HG03558 (cell line): ENCODE measurements at regions not wholly inside any gene's neighbourhood (a gene's known extent, or its start where the extent isn't known, plus 50 kb on each side); places are given as distances from the start of the nearest gene placed in this dataset.

ENCODE experiments used
- ATAC-seq: cut with Tn5 transposase; IDR thresholded peaks from one replicate; pipeline ENCODE4 v1.9.1; 2021; ENCODE audit warnings: moderate number of reproducible peaks; ENCODE audit not compliant: unreplicated experiment; ENCODE audit errors: extremely low read depth

DNA sequence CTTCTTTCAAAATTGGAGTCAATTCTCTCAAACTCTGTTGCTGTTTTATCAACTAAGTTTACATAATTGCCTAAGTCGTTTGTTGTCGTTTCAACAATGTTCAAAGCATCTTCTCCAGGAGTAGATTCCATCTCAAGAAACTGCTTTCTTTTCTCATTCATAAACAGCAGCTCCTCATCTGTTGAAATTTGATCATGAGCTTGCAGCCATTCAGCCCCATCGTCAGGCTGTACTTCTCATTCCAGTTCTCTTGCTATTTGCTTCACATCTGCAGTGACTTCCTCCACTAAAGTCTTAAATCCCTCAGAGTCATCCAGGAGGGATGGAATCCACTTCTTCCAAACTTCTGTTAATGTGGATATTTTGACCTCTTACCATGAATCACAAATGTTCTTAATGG is 230.6 kb downstream of the IRF8 start:
- ATAC-seq: no peak

DNA sequence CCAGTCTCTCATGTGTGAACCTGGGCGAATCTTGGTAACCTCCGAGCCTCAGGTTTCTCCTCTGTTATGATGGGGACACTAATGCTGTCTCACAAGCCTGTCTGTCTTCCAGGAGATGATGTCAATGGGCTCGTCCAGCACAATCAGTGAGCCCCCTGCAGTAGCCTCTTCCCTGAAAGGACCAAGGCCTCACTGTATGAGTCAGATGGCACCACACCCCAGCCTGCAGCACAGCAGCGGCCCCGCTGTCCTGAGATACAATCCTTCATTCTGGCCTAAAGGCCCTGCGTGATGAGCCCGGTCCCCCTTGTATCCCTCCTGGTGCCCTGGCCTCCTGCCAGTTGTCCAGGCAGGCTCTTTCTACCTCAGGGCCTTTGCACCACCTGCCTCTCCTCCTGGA is 234.4 kb downstream of the IRF8 start:
- no peak for ATAC-seq

DNA sequence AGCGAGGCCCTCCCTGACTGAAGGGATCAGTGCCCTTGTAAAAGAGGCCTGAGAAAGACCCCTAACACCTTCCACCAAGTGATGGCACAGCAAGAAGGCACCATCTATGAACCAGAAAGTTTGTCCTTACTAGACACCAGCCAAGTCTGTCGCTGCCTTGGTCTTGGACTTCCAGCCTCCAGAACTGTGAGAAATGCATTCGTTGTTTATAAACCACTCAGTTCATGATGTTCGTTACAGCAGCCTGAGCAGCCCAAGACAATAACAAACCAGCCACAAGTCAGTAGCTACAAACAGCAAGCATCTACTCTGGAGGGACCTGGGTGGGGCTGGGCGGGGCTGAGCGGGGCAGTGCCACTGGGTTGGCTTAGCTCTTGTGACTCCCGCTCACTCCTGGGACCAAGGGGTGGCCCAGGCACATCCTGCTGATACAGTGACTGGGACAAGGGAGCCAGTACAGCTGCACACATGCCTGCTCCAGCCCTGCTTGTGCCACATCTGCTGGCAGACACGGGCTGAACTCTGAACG is 234.9 kb downstream of the IRF8 start:
- no peak for ATAC-seq

DNA sequence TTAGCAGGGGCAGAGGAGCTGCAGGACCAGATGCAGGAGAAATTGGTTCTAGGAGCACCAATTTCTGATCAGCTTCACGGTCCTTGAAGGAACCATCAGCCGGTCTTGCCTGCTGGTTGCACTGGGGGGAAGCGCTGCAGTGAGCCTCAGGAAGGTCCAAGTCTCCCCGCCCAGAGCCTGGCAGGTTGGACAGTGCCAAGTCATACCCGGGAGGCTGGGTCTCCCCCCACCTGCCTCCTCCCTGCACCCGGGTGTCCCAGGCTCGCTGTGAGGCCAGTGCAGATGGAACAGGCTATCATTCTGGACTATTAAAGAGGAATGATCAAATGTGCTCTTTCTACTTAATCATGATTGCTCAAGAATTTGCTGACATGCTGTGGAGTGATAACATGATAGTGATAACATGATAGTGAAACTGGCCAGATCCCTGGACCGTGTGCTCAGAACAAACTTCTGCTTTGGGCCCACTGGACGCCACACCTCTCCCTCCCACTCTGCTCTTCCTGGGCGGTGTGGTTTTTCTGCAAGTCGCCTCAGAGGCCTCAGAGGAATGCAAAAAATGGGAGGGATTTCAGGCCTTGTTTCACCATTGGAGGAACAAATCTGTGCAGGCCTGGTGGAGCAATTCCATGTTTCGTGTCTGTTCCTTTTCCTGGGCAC is 236.0 kb downstream of the IRF8 start:
- ATAC-seq: no peak

DNA sequence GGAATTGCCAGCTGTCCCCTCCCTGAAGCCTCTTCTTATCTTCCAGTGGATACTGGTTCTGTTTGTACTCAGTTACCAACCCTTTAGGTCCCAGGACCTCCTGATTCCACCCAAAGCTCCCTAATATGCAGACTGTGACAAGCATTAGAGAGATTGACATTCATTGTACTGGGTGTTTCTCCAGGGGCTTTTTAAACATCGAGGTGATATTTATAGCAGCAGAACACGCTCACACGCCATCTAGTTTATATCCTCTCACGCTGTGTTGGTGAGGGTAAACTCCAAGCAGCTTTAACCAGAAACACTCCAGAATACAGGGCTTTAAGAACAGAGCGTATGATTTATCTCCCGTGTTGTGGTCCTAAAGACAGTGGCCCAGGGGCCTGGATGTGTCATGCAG is 238.4 kb downstream of the IRF8 start:
- no peak for ATAC-seq

DNA sequence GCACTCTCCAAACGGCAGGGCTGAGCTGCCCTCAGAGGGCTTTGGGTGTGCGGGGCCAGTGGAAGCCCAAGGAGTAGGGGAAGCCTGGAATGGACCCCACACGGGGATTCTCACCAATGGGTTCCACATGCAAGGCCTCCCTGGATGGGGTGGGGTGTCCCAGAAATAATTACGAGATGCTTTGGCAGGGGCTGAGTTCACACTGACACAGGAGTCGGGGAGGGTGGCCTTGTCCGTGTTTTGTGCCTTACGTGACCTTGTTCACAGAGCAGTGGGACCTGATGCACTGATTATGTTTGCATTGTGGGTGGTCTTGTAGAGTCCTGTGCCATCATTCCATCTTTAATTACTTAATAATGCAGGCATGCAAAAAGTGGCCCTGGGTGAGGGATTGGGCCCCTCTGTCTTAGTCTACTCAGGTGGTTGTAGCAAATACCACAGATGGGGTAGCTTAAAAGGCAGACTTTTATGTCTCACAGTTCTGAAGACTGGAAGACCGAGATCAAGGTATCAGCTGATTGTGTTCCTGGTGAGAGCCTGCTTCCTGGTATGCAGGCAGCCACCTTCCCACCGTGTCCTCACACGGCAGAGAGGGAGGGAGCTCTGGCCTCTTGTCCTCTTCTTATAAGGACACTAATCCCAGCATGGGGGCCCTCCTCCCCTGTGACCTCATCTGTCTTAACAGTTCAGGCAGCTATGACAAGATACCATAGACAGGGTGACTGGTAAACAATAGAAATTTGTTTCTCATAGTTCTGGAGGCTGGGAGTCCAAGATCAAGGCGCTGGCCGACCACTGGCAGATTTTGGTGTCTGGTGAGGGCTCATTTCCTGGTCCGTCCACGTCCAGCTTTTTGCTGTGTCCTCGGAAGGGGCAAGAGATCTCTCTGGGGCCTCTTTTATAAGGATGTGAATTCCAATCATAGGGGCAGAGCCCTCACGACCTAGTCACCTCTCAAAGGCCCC is 239.4 kb downstream of the IRF8 start:
- ATAC-seq: no peak

DNA sequence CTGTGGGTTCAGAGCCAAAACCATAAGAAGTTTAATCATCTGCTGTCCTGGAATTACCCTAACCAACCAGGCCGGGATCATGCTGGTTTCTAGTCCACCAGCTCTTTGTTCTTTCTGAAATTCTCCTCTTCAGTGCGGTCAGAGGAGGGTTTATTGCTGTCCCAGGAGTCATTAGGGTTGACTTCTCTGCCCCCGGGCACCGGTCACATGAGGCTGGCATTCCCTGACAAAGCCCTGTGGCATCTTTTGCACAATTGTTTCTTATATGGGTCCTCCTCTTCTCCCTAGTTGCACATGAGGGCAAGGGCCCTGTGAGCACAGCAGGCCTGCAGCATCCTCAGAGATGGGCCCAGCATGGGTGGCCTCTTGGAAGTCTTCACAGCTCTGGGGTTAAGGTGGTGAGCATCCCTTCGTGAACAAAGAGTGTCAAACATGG is 243.9 kb downstream of the IRF8 start:
- no peak for ATAC-seq

DNA sequence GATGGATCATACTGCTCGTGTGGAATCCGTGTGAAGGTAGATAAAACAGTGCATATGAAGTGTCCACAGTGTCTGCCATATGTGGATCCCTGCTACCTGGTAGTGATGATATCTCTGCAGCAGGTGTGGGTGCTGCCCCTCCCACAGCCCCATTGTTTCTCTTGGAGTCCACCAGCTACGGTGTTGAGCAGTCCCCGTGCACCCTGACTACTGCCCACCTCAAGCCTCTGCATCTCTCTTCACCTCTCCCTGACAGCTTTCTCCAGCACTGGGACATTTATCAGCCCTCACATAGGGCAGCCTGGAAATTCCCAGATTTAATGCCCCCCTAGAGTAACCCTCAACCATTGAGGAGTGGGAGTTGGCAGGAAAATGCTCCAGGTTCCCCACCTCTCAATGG is 244.7 kb downstream of the IRF8 start:
- ATAC-seq: no peak

DNA sequence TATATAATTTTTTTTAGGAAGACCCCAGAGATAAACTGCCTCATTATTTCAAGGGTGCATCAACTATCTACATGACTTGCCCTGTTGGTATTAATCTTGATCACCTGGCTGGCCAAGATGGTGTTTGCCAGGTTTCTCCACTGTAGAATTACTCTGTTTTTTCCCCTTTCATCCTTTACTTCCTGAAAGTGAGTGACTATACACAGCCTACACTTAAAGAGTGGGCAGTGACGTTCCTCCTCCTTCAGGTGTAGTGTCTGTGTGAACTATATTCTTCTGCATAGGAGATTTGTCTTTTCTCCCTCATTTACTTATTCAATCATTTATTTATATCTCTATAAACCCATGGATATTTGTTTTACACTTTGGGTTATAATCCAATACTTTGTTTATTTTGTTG is 246.7 kb downstream of the IRF8 start:
- no peak for ATAC-seq

DNA sequence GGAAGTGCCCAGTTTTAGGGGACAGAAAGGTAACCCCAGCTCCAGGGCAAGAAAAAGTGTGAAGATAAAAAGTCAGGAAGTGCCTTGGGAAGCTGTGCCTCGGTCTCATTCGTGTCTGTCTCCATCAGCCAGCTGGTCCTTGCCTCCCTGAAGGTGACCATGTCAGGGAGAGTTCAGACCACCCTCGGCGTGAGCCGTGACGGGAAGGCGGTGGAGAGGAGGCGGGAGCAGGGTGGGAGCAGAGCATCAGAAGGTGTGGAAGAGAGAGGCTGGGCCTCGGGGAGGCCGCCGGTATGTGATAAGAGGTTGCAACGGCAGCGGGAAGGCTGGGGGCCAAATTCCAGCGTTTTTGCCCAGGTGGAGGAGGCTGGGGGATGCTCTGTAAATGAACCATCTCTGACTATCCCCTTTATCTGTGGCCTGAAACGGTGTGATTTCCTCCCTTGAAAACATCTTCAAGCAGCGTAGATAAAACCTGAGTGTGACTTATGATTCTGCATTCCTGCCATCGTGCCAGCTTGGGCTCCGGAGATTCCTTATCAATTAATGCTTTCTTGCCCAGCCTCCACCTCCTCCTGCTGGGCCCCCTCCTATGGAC is 251.8 kb downstream of the IRF8 start:
- ATAC-seq: no peak

DNA sequence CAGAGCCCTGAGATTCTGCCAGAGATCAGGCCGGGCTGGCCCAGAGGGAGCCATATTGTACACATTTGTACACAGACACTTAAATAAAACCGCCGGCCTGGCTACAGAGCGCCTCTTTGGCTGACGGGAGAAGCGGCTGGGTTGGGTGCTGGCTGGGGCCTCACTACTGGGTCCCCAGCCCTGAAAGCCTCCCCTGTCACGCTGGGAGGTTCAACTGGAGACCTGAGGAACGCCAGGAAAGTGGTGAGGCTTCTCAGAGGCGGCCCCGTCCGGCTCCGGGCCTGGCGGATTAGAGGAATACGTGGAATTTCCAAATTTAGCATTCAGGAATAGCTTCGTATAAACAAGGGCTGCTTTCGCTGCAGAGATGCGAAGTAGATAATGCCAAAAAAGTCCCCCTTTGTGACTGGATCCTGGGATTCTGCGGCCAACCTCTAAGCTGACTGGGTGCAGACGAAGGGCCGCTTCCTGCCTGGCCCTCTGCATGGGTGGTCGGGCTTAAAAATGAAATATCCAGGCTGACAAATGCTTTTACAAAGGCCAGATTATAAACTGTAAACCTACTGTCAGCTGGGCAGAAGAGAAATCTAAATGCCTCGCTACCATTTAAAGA is 252.4 kb downstream of the IRF8 start:
- no peak for ATAC-seq

DNA sequence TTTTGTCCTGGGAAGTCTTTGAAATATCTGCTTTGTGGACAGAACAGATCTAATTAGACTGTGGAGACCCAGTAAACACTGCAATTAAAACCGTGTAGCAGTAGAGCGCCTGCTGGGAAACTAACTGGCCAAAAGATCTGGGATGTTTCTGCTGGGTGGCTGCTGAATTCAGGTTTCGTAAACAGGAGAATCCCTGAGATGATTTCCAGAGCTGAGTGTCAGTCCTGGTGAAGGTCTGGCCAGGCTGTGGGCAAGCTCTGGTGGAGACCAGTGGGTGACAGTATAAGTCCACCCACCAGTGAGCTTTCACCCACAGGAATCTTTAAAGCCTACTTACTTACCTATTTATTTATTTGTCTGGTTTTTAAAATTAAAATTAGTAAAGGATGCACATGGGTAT is 257.2 kb downstream of the IRF8 start:
- no peak for ATAC-seq

DNA sequence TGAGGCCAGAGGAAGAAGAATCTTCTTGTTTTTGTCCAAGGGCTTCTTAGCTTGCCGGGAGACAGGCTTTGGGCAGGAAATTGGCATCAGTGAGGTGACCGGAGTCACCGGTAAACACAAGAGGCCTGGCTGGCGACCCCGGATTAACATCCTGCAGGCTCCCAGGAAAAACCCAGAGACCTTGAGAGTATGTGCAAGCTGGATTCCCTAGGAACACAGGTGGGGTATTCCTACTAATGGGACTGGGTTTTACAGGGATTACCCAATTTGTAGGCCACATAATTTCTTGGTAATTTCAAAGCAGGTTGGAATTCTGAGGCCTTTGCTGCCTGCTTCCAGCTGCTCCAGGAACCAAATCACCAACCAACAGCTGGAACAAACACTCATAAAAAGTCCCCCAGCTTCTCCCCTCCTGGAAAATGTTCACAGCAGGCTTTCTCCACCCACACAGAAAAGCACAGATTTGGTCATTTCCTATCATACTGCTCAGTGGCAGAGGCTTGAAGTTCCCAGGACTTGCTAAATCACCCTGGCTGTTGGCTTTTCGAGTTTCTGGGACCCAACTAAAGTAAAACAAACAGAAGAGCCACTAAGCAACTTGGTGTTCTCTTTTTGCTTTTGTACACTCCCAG is 258.8 kb downstream of the IRF8 start:
- ATAC-seq: no peak

DNA sequence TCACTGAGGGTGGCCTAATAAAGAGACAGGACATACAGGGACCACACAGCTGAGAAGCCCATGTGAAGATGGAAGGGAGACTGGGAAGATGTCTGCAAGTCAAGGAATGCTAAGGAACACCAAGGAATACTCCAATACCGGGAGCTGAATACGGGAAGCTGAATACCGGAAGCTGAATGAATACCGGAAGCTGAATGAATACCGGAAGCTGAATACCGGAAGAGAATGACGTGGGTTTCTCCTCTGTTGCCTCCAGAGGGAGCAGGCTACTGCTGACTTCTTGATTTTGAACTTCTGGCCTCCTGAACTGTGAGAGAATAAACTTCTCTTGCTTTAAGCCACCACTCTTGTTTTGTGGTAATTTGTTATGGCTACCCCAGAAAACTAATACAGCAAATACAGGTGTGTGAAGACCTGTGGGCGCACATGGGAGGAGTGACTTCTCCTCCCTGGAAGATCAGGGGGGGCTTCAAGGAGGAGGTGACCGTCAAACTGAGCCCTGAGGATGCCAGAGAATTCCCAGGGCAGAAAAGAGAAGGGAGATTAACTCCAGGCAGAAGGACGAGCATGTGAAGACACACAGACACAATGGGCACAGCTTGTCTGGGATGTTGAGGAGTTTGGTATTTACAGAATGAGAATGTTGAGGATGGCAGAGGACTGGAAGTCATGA is 259.9 kb downstream of the IRF8 start:
- ATAC-seq: no peak

DNA sequence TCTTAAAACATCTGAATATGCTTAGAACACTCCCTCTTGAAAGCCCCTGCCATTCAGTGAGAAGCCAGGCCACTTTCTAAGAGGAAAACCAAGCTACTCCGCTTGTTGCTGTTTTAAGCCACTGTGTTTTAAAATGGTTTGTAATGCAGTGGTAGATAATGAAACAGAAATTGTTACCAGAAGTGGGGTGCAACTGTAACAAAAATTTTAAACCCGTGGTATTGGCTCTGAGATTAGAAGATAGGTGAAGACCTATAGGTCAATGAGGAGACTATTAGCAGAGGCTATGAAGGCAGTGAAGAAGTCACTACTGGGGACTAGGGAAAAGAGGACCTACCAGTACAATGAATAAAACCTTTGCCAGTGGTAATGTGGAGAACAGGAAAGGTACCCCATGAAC is 266.5 kb downstream of the IRF8 start:
- ATAC-seq: no peak

DNA sequence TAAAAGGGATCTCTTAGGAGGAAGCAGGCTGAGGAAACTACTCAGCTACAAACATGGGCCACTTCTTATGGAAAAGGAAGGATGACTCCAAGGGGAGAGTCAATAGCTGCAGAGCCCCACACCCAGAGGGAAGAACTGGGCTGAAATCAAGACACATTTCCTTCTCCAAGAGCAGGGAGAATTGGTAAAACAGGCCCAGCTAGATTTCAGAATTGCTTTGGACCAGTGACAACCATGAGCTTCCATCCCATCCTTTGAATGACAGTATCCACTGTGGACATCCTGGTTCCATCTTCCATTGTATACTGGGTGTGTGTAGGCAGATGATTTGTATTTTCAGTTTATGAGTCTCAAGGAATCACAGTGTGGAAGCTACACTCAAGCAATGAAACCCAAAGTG is 267.5 kb downstream of the IRF8 start:
- ATAC-seq: no peak

DNA sequence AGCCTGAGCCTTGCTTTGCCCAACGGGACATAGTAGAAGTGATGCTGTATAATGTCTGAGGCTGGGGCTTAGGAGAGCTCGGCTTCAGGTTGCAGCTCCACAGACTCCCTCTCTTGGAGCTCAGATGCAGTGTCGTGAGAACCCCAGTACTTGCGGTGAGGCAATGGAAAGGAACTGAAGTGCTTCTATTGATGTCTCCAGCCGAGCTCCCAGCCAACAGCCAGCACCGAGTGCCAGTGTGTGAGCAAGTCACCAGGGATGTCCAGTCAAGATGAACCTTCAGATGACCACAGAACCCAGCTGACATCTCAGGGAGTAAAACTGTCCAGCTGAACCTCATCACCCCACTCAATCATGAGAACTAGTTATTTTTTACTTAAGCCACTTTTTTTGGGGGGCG is 268.1 kb downstream of the IRF8 start:
- ATAC-seq: no peak

DNA sequence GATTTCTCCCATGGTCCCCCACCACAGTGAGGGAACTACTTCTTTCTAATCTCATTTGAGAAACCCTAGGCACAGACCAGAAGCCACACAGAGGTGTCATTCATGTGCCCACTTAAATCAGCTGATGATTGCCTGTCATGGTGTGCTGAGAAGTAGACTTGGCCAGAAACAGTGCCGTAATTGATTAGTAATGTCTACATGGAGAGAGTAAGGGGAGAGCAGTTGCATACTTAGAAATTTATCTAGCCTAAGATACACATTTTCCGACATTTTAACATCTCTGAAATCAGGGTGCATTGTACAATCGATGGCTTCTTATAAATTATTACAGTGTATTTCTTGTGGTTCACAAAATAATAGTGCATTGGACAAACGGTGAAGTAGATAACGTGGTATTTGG is 271.8 kb downstream of the IRF8 start:
- ATAC-seq: no peak

DNA sequence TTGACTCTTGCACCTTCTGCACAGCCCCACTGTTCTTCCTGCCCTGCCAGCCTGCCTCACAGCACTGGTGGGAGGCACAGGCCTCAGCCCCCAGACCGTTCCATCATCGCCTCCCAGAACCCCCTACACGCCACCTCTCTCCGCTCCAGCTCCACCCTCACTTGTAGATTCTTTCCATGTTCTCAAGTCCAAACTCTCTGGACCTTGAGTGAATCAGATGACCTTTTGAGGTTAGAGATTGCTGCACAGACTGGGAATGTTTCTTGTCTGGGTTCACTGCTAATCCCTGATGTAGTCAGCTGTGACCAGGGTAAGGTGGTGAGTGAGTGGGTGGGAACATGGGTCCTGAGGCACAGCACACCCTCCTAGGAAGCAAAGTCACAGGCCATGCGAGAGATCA is 272.4 kb downstream of the IRF8 start:
- no peak for ATAC-seq

DNA sequence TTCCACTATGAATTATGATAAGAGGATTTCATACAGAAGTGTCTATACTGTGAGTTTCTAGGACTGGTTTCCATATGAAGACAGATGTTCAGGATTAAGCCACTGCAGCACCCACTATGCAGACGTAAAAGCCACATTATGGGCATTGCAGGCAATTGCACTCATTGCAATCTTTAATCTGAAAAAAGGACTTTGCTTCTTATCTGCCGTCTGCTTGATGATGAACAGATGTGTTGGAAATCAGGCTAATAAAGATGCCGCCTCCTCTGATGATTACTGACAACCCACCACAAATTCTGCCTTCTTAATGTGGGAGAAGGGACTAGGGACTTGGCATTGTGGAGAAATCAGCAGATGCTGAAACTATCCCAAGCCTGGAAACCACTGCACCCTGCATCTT is 276.9 kb downstream of the IRF8 start:
- ATAC-seq: no peak
